Vagina (tissue), 2 donors: ENCODE measurements at regions not wholly inside any gene's neighbourhood (a gene's known extent, or its start where the extent isn't known, plus 50 kb on each side); places are given as distances from the start of the nearest gene placed in this dataset.

Source experiments
- POLR2AphosphoS5 ChIP-seq, 2 donors: sonication (generic); formaldehyde crosslinking; IDR thresholded peaks; one replicate each; pipeline ENCODE4 v1.9.0; 2017; ENCODE audit warnings: antibody characterized with exemption in 2 of 2, mild to moderate bottlenecking in 2 of 2, low read depth in 1 of 2; ENCODE audit not compliant: insufficient read depth in 1 of 2
- TF ChIP-seq, protein P1 (sequence below), 3 experiments: fragments of 450-650 bp in 2 of 3; fragments of 200-600 bp in 1 of 3; sonication (generic) in 1 of 3; IDR thresholded peaks; one replicate each; pipeline ENCODE4 v1.5.1; 2017 to 2019; ENCODE audit warnings: antibody characterized with exemption in 3 of 3, mild to moderate bottlenecking in 2 of 3, moderate library complexity in 2 of 3

DNA sequence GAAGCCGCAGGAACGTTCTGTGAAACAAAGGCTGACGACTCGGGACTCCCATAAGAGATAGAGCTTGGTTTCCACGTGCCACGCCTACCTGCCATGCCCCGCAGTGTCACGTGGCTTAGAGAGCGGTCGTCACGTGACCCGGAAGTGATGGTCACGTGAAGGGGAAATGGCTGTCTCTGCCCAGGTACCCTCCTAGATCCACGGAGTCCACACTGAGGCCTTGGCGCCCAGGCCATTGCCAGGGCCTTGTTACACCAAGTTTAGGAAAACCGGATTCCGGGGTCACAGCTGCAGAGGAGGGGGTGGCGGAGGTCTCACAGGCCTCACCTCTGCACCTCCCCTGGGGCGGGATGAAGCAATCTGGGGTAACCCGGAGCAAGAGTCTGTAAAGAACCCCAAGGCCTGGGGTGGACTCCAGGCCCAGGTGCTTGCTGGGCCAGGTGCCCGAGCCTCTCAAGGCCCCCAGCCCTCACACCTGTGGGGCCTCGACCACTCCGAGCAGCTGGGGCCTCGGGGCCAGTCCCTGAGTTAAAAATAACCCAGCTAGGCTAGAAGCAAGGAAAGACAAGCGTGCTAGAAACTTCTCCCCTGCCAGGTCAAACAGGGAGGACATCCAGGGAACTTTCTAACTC is 113.5 kb upstream of the ZNF236 start:
- TF ChIP-seq, protein P1, sequence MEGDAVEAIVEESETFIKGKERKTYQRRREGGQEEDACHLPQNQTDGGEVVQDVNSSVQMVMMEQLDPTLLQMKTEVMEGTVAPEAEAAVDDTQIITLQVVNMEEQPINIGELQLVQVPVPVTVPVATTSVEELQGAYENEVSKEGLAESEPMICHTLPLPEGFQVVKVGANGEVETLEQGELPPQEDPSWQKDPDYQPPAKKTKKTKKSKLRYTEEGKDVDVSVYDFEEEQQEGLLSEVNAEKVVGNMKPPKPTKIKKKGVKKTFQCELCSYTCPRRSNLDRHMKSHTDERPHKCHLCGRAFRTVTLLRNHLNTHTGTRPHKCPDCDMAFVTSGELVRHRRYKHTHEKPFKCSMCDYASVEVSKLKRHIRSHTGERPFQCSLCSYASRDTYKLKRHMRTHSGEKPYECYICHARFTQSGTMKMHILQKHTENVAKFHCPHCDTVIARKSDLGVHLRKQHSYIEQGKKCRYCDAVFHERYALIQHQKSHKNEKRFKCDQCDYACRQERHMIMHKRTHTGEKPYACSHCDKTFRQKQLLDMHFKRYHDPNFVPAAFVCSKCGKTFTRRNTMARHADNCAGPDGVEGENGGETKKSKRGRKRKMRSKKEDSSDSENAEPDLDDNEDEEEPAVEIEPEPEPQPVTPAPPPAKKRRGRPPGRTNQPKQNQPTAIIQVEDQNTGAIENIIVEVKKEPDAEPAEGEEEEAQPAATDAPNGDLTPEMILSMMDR (IDR thresholded peaks at IDR 0.05): no peak
- TF ChIP-seq POLR2AphosphoS5 (IDR thresholded peaks at IDR 0.05; ENCODE audit: insufficient read depth in 1 of 2, low read depth in 1 of 2): no peak
